A549 (cell line): ENCODE measurements at regions not wholly inside any gene's neighbourhood (a gene's known extent, or its start where the extent isn't known, plus 50 kb on each side); places are given as distances from the start of the nearest gene placed in this dataset.
A peak's percentile ranks its signal among the peaks of the same experiment; 100 is the strongest.
"Not testable (repeated sequence)": the region's sequence is repeated elsewhere in the genome, so short reads cannot be mapped to it uniquely, and the experiment has no call there.

Experiments used
- ATAC-seq, 2 experiments: fragments of 200-7000 bp in 1 of 2; fragments of >200 bp in 1 of 2; cut with Nextera tagmentation in 1 of 2; cut with Tn5 transposase in 1 of 2; 3 replicates each; pipeline versions ENCODE4 v1.8.0 to v1.9.1; 2018 to 2020; ENCODE audit warnings: mild to moderate bottlenecking in 1 of 2, moderate library complexity in 1 of 2
- CTCF ChIA-PET: fragments of 300-600 bp; sonication (Branson Sonifier 250); formaldehyde crosslinking; extraction: SDS; loops from one replicate; lab custom pipeline; 2021; ENCODE audit warnings: antibody characterized with exemption, inconsistent platforms; lab: Yijun Ruan, JAX
- POLR2A ChIA-PET: fragments of 350-600 bp; formaldehyde crosslinking; extraction: SDS; loops from one replicate; lab custom pipeline; 2021; ENCODE audit warnings: antibody characterized with exemption, inconsistent platforms; lab: Yijun Ruan, JAX
- DNase-seq, 2 experiments: peaks; one replicate each; pipeline versions ENCODE4 v3.0.0 to v3.0.0-alpha.2; 2011 to 2016; ENCODE audit warnings: low read depth in 1 of 2, low spot score in 1 of 2
- FAIRE-seq: peaks from 2 replicates; lab custom pipeline; 2011; peaks lifted over from hg19 to GRCh38; lab: Jason Lieb, UNC
- H3K27ac ChIP-seq, 2 experiments: fragments of >200 bp; sonication (Bioruptor Twin); formaldehyde crosslinking; 3 replicates each; pipeline ENCODE4 v1.5.1; 2016 to 2017
- H3K4me1 ChIP-seq: fragments of >200 bp; sonication (Bioruptor Twin); formaldehyde crosslinking; 3 replicates; pipeline ENCODE4 v1.6.1; 2016
- H3K4me2 ChIP-seq: fragments of >200 bp; sonication (Bioruptor Twin); formaldehyde crosslinking; 3 replicates; pipeline ENCODE4 v1.6.1; 2016
- H3K4me3 ChIP-seq: fragments of >200 bp; sonication (Bioruptor Twin); formaldehyde crosslinking; 3 replicates; pipeline ENCODE4 v1.5.1; 2016
- H3K9me3 ChIP-seq: fragments of >200 bp; sonication (Bioruptor Twin); formaldehyde crosslinking; 3 replicates; pipeline ENCODE4 v1.6.1; 2016
- CHD4 ChIP-seq: fragments of 200-600 bp; sonication (generic); IDR thresholded peaks from 2 replicates; pipeline ENCODE4 v1.6.1; 2016; ENCODE audit warnings: antibody characterized with exemption, mild to moderate bottlenecking, borderline replicate concordance
- EHF ChIP-seq: fragments of 250-450 bp; sonication (Bioruptor Pico); IDR thresholded peaks from 2 replicates; pipeline ENCODE4 v1.5.0; 2020; ENCODE audit warnings: mild to moderate bottlenecking
- EHMT2 ChIP-seq: fragments of 200-600 bp; sonication (generic); IDR thresholded peaks from 2 replicates; pipeline ENCODE4 v1.6.1; 2016; ENCODE audit warnings: antibody characterized with exemption, low read depth, mild to moderate bottlenecking, moderate library complexity
- HOXB13 ChIP-seq: fragments of 250-450 bp; sonication (Bioruptor Pico); IDR thresholded peaks from 2 replicates; pipeline ENCODE4 v1.5.0; 2020; ENCODE audit warnings: low read depth, mild to moderate bottlenecking, moderate library complexity
- JUNB ChIP-seq: fragments of >200 bp; sonication (Bioruptor Twin); formaldehyde crosslinking; IDR thresholded peaks from 2 replicates; pipeline ENCODE4 v1.6.1; 2016
- NFE2L2 ChIP-seq: fragments of 150-350 bp; conservative IDR thresholded peaks from 2 replicates; pipeline ENCODE4 v1.6.1; 2014; ENCODE audit warnings: low read length
- RNF2 ChIP-seq: fragments of 200-600 bp; sonication (generic); IDR thresholded peaks from 2 replicates; pipeline ENCODE4 v1.6.1; 2016; ENCODE audit warnings: low read depth, mild to moderate bottlenecking, antibody characterized with exemption, moderate library complexity, borderline replicate concordance
- WGBS: methylation state at CpG from one replicate; pipeline ENCODE4 v1.1.6; 2017; ENCODE audit errors: missing lambda C conversion rate; 5-methylcytosine and 5-hydroxymethylcytosine counted together

- DNase-seq: peak in 1 of 2 experiments; percentile 15
- H3K27ac ChIP-seq: no peak overlapping the region
- H3K4me3 ChIP-seq: no peak overlapping the region
- ChIA-PET CTCF (interaction anchor here (1.1 kb wide), 1 partner anchor 243 kb away, joined by 3 read pairs; no protein-coding TSS in a partner anchor), POLR2A (no interaction called here)
- no peak for TF ChIP-seq NFE2L2
- no peak for TF ChIP-seq EHMT2
- TF ChIP-seq CHD4: no peak
- no peak for TF ChIP-seq RNF2
- TF ChIP-seq JUNB: no peak
- TF ChIP-seq EHF: no peak
- no peak for TF ChIP-seq HOXB13 (CRISPR knock-in tag)
- H3K4me1 ChIP-seq: peaks cover 10% of the 10 kb centered on the region
- 62% methylated on average over 2 of the region's 2 CpGs for WGBS
- no peak for ATAC-seq
- FAIRE-seq: no peak
- peak overlapping the region; percentile 9; the same call in 1 of the 3 replicates for H3K4me2 ChIP-seq
- H3K9me3 ChIP-seq: no peaks in the 10 kb centered on the region
Measured at GRCh38 chr1:178039891-178040290, 54.0 kb upstream of the RASAL2 start.

GRCh38 chr1:178043940-178044339 is 50.0 kb upstream of the RASAL2 start:
- ATAC-seq, POLR2A ChIA-PET, H3K27ac ChIP-seq, H3K4me2 ChIP-seq, H3K4me3 ChIP-seq, FAIRE-seq, DNase-seq, H3K9me3 ChIP-seq: not testable (repeated sequence)
- H3K4me1 ChIP-seq: peaks cover 29% of the 10 kb centered on the region
- 61% methylated on average over 4 of the region's 4 CpGs for WGBS
- CTCF ChIA-PET: interaction anchor here (1.8 kb wide), 1 partner anchor 12 kb away, joined by 5 read pairs; no protein-coding TSS in a partner anchor
